ENCODE measurements at regions not wholly inside any gene's neighbourhood (a gene's known extent, or its start where the extent isn't known, plus 50 kb on each side); places are given as distances from the start of the nearest gene placed in this dataset.

DNA sequence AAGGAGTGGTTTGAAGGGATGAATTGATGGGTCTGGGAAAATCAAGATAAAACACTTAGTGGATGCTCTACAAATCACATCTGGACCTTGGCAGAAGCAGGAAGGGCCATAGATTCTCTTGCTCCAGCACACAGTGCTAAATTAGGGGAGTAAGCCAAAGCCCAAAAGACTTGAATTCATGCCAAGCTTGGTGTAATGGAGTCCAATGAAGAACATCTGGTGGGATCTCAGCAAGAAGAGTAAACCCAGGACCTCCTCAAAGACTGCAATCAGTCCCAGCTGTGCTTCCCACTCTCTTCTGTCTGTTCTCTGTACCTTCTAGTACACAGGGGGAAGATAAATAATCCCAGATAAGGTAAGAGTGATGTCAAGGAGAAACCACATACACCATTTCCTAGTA, 683.4 kb downstream of the RNF144B start:
- no peak overlapping the region for H3K9ac ChIP-seq
- H3K27ac ChIP-seq, result no peak overlapping the region
- TF ChIP-seq, protein P1, sequence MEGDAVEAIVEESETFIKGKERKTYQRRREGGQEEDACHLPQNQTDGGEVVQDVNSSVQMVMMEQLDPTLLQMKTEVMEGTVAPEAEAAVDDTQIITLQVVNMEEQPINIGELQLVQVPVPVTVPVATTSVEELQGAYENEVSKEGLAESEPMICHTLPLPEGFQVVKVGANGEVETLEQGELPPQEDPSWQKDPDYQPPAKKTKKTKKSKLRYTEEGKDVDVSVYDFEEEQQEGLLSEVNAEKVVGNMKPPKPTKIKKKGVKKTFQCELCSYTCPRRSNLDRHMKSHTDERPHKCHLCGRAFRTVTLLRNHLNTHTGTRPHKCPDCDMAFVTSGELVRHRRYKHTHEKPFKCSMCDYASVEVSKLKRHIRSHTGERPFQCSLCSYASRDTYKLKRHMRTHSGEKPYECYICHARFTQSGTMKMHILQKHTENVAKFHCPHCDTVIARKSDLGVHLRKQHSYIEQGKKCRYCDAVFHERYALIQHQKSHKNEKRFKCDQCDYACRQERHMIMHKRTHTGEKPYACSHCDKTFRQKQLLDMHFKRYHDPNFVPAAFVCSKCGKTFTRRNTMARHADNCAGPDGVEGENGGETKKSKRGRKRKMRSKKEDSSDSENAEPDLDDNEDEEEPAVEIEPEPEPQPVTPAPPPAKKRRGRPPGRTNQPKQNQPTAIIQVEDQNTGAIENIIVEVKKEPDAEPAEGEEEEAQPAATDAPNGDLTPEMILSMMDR (IDR thresholded peaks at IDR 0.05), result no peak
- H2AFZ ChIP-seq, result no peak overlapping the region
- no peaks in the 10 kb centered on the region for H3K4me1 ChIP-seq
- no peak overlapping the region for H3K4me3 ChIP-seq (ENCODE audit: low read depth, low read length)
- no peaks in the 10 kb centered on the region for H3K36me3 ChIP-seq (ENCODE audit: control insufficient read depth, insufficient read depth, low read length)
- no peaks in the 10 kb centered on the region for H3K27me3 ChIP-seq (ENCODE audit: control insufficient read depth, insufficient read depth, low read length)
- no peaks in the 10 kb centered on the region for H3K9me3 ChIP-seq (ENCODE audit: control insufficient read depth, low read length)
- H3K4me2 ChIP-seq (ENCODE audit: low read length), result no peak overlapping the region
- no peaks in the 10 kb centered on the region for H3K79me2 ChIP-seq

DNA sequence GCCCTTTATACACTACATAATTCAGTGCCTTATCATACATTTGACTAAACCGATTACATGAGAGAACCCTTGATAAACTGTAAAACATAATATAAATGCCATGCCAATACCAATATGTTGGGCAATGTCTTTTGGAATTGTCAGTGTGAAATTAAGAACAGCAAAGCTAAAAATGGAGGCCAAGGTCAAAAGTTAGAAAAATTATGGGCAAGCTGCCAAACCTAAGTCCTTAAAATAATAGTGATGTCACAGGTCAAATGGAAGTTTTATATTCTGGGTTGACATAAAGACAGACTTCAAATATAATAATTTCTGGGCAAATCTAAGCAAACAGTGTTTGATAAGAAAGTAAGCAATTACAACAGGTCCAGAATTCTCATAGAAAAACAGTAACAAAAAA, 696.7 kb downstream of the RNF144B start:
- Histone ChIP-seq H3K4me1 (no peaks in the 10 kb centered on the region), H3K9me3 (ENCODE audit: control insufficient read depth, low read length) (no peaks in the 10 kb centered on the region), H3K27me3 (ENCODE audit: control insufficient read depth, insufficient read depth, low read length) (no peaks in the 10 kb centered on the region), H2AFZ (no peak overlapping the region), H3K36me3 (ENCODE audit: control insufficient read depth, insufficient read depth, low read length) (no peaks in the 10 kb centered on the region), H3K27ac (no peak overlapping the region), H3K4me2 (ENCODE audit: low read length) (no peak overlapping the region), H3K9ac (no peak overlapping the region), H3K79me2 (no peaks in the 10 kb centered on the region), H3K4me3 (ENCODE audit: low read depth, low read length) (no peak overlapping the region)
- TF ChIP-seq, protein P1 (IDR thresholded peaks at IDR 0.05), result no peak

DNA sequence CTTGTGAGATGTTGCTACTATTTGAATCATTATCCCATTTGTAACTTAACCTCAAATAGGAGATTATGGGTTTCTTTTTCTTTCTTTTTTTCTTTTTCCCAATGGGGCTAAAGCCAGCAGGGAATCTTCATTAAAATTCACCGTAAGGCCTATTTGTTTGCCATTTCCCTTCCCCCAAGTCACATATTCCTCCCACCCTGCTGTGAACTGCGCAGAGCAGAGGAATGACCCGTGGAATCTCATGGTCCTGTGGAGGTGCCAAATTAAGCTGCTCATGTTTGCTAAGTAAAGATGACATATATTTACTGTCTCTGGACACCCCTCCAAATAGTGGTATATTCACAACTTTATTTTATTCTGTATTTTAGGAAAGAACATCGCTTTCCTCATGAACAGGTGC, 699.3 kb downstream of the RNF144B start:
- H3K27me3 ChIP-seq (ENCODE audit: control insufficient read depth, insufficient read depth, low read length), result no peaks in the 10 kb centered on the region
- no peaks in the 10 kb centered on the region for H3K36me3 ChIP-seq (ENCODE audit: control insufficient read depth, insufficient read depth, low read length)
- no peaks in the 10 kb centered on the region for H3K79me2 ChIP-seq
- H3K4me1 ChIP-seq, result no peaks in the 10 kb centered on the region
- H2AFZ ChIP-seq, result no peak overlapping the region
- no peak overlapping the region for H3K4me2 ChIP-seq (ENCODE audit: low read length)
- no peak overlapping the region for H3K27ac ChIP-seq
- TF ChIP-seq, protein P1 (IDR thresholded peaks at IDR 0.05), result no peak
- no peak overlapping the region for H3K9ac ChIP-seq
- no peaks in the 10 kb centered on the region for H3K9me3 ChIP-seq (ENCODE audit: control insufficient read depth, low read length)
- no peak overlapping the region for H3K4me3 ChIP-seq (ENCODE audit: low read depth, low read length)

DNA sequence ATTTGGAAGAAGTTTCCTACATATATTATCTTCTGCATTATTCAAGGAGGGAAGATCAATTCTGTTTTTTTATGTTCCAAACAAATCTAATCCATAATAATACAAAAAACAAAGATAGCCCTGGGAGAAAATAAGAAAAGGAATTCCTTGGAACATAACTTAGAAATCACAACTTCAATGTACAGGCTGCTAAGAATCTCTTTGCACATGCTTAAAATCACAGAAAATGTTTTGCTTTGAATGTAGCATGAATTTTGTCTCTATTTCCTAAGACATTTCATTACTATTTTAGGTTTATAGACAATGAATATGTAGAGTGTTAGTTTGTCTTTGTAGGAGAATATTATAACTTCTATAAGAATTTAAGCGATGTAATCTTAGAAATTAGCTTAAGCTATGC, 700.1 kb downstream of the RNF144B start:
- Histone ChIP-seq H3K4me1 (no peaks in the 10 kb centered on the region), H3K79me2 (no peaks in the 10 kb centered on the region)

DNA sequence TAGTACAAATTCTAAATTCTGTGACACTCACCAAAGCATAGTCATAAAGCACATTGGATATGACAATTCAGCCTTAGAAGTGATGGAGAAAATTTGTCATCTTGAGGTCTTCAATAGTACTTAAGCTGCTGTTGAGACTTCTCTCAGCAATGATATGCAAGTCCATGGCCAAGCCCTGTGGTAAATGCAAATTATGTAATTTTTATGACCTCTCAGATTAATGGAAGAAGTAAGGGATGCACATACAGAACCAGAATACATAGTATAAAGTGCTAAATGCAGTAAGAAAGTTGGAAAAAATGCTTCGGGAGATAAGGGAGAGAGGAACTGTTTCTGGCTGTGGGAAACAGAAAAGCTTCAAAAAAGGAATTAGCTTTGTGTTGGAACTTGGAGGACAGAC, 700.7 kb downstream of the RNF144B start:
- H3K9me3 ChIP-seq (ENCODE audit: control insufficient read depth, low read length), result no peaks in the 10 kb centered on the region
- TF ChIP-seq, protein P1 (IDR thresholded peaks at IDR 0.05), result no peak

More for the DNA sequence above, 700.1 kb downstream of the RNF144B start:
- H3K36me3 ChIP-seq (ENCODE audit: control insufficient read depth, insufficient read depth, low read length), result no peaks in the 10 kb centered on the region
- no peak overlapping the region for H3K9ac ChIP-seq
- no peak overlapping the region for H2AFZ ChIP-seq
- no peak overlapping the region for H3K27ac ChIP-seq
- H3K9me3 ChIP-seq (ENCODE audit: control insufficient read depth, low read length), result no peaks in the 10 kb centered on the region
- TF ChIP-seq, protein P1 (IDR thresholded peaks at IDR 0.05), result no peak
- H3K27me3 ChIP-seq (ENCODE audit: control insufficient read depth, insufficient read depth, low read length), result no peaks in the 10 kb centered on the region
- H3K4me3 ChIP-seq (ENCODE audit: low read depth, low read length), result no peak overlapping the region
- H3K4me2 ChIP-seq (ENCODE audit: low read length), result no peak overlapping the region

More for the DNA sequence above, 700.7 kb downstream of the RNF144B start:
- Histone ChIP-seq H3K27ac (no peak overlapping the region), H3K4me2 (ENCODE audit: low read length) (no peak overlapping the region), H3K36me3 (ENCODE audit: control insufficient read depth, insufficient read depth, low read length) (no peaks in the 10 kb centered on the region), H3K4me3 (ENCODE audit: low read depth, low read length) (no peak overlapping the region), H3K9ac (no peak overlapping the region), H3K79me2 (no peaks in the 10 kb centered on the region), H3K4me1 (no peaks in the 10 kb centered on the region), H2AFZ (no peak overlapping the region), H3K27me3 (ENCODE audit: control insufficient read depth, insufficient read depth, low read length) (no peaks in the 10 kb centered on the region)

All from parathyroid adenoma (tissue), 2 donors.